C4-2B (cell line): ENCODE measurements at regions not wholly inside any gene's neighbourhood (a gene's known extent, or its start where the extent isn't known, plus 50 kb on each side); places are given as distances from the start of the nearest gene placed in this dataset.

Source experiments
- CTCF ChIP-seq: fragments of 450-650 bp; conservative IDR thresholded peaks from 2 replicates; pipeline ENCODE4 v1.5.1; 2017; ENCODE audit warnings: mild to moderate bottlenecking
- ZFX ChIP-seq: fragments of 450-650 bp; IDR thresholded peaks from 2 replicates; pipeline ENCODE4 v1.6.1; 2017

GRCh38 chr18:27687351-27687979, 489.5 kb downstream of the CDH2 start:
- TF ChIP-seq CTCF (no peak), ZFX (no peak)
